ENCODE measurements at regions not wholly inside any gene's neighbourhood (a gene's known extent, or its start where the extent isn't known, plus 50 kb on each side); places are given as distances from the start of the nearest gene placed in this dataset.

DNA sequence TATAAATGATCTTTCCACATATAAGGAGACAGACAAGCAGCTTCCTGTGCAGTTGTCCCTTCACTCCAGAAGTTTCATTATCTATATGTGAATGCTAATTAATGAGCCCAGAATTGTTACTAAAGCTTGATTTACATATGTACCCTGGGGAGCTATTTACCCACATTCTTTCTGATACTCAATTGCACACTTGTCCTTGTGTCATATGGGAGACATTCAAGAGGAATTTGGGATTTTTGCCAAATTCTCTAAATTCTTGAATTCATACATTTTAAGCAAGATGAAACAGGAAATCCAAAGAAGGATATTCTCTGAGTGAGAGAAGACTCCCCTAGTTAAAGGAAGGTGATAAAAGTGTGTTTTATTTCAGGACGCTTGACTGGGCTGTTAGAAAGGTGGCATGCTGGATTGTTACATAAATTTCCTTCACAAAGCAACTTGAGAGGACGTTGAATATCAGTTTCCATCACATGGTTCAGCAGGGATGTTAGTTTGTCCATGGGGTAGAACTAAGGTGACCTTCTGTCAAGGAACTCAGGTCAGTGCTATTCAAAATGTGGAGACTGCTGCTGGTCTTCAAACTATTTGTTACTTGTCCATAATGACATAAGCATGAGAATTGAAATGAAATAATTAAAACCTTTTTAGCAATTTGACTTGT is 368.2 kb downstream of the IRS1 start:
- Histone ChIP-seq H3K27ac (ENCODE audit: low read depth, low read length, poor library complexity, severe bottlenecking) (peak overlapping the region; percentile 65), H3K4me3 (ENCODE audit: low read depth, low read length, poor library complexity, severe bottlenecking) (no peak overlapping the region), H3K4me1 (ENCODE audit: insufficient read depth, low read length, poor library complexity, severe bottlenecking) (peaks cover 37% of the 10 kb centered on the region), H3K27me3 (replicated peaks; ENCODE audit: insufficient read depth, low read depth, low read length, poor library complexity) (no peaks in the 10 kb centered on the region), H3K9me3 (ENCODE audit: low read depth, low read length, poor library complexity, severe bottlenecking) (no peaks in the 10 kb centered on the region), H3K36me3 (ENCODE audit: insufficient read depth, low read length, poor library complexity, severe bottlenecking) (no peaks in the 10 kb centered on the region)
- intact Hi-C loops (cut with micrococcal nuclease; ENCODE audit: unreplicated experiment) = loop anchor here (2.0 to 10.0 kb wide), 3 partner anchors 219 to 366 kb away; partner anchors contain the start of gene IRS1
- CTCF ChIA-PET = no interaction called here
- POLR2A ChIA-PET (ENCODE audit: low non-redundant PET) = no interaction called here
- TF ChIP-seq, protein P1, sequence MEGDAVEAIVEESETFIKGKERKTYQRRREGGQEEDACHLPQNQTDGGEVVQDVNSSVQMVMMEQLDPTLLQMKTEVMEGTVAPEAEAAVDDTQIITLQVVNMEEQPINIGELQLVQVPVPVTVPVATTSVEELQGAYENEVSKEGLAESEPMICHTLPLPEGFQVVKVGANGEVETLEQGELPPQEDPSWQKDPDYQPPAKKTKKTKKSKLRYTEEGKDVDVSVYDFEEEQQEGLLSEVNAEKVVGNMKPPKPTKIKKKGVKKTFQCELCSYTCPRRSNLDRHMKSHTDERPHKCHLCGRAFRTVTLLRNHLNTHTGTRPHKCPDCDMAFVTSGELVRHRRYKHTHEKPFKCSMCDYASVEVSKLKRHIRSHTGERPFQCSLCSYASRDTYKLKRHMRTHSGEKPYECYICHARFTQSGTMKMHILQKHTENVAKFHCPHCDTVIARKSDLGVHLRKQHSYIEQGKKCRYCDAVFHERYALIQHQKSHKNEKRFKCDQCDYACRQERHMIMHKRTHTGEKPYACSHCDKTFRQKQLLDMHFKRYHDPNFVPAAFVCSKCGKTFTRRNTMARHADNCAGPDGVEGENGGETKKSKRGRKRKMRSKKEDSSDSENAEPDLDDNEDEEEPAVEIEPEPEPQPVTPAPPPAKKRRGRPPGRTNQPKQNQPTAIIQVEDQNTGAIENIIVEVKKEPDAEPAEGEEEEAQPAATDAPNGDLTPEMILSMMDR (conservative IDR thresholded peaks at IDR 0.05; ENCODE audit: low read depth, low read length) = no peak
- TF ChIP-seq EZH2 (IDR thresholded peaks at IDR 0.05; ENCODE audit: borderline replicate concordance, low read depth, low read length, poor library complexity, severe bottlenecking) = no peak
- no TSS peak for BruUV-seq (replicated peaks)
- DNase-seq (ENCODE audit: low spot score) = peak; percentile 97

DNA sequence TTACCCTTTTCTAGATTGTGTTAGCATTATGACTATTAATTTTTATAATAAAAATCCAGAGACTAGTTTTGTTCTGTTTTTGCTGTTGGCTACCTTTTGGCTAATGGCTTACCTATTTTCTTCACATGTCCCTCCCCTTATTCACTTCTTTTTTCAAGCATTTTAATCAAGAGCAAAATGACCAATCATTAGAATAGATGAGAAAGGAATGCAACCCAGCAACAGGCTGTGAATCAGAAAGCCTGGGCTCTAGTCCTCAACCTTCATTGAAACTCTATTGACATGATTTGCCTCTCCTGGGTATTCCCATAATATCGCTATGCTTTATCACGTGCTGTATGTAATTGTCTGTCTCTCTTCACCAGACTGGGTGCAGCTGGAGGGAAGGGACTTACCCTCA is 370.1 kb downstream of the IRS1 start:
- intact Hi-C loops (cut with micrococcal nuclease; ENCODE audit: unreplicated experiment) = no loop called here
- Histone ChIP-seq H3K27me3 (replicated peaks; ENCODE audit: insufficient read depth, low read depth, low read length, poor library complexity) (no peaks in the 10 kb centered on the region), H3K9me3 (ENCODE audit: low read depth, low read length, poor library complexity, severe bottlenecking) (no peaks in the 10 kb centered on the region), H3K27ac (ENCODE audit: low read depth, low read length, poor library complexity, severe bottlenecking) (no peak overlapping the region), H3K36me3 (ENCODE audit: insufficient read depth, low read length, poor library complexity, severe bottlenecking) (no peaks in the 10 kb centered on the region), H3K4me3 (ENCODE audit: low read depth, low read length, poor library complexity, severe bottlenecking) (no peak overlapping the region), H3K4me1 (ENCODE audit: insufficient read depth, low read length, poor library complexity, severe bottlenecking) (peaks cover 43% of the 10 kb centered on the region)
- POLR2A ChIA-PET (ENCODE audit: low non-redundant PET) = no interaction called here
- BruUV-seq (replicated peaks) = no TSS peak
- no peak for DNase-seq (ENCODE audit: low spot score)
- CTCF ChIA-PET = no interaction called here
- TF ChIP-seq, protein P1 (conservative IDR thresholded peaks at IDR 0.05; ENCODE audit: low read depth, low read length) = no peak
- TF ChIP-seq EZH2 (IDR thresholded peaks at IDR 0.05; ENCODE audit: borderline replicate concordance, low read depth, low read length, poor library complexity, severe bottlenecking) = no peak

DNA sequence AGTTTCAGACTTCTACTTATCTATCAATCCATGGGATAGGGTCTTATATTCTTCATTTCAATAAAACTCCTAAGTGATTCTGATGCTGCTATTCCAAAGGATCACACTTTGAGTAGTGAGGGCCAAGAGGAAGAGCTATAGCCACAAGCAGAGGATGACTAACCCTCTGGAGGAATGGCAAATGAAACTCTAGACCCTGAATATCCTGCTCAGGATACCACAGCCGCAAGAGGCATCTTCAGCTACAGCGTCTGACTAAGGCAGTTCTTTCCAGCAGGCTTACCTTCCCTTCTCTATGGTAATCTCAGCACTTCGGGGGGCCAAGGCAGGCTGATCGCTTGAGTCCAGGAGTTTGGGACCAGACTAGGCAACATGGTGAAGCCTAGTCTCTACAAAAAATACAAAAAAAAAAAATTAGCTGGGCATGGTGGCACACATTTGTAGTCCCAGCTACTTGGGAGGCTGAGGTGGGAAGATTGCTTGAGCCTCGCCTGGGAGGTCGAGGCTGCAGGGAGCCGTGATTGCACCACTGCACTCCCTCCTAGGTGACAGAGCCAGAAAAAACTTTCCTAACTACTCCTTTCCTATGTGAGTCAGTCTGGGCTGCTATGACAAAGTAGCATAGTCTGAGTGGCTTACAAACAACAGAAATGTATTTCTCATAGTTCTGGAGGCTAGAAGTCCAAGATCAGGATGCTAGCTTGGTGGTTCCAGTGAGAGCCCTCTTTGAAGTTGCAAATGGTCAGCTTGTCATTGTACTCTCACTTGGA is 371.9 kb downstream of the IRS1 start:
- Histone ChIP-seq H3K4me3 (ENCODE audit: low read depth, low read length, poor library complexity, severe bottlenecking) (no peak overlapping the region), H3K4me1 (ENCODE audit: insufficient read depth, low read length, poor library complexity, severe bottlenecking) (peaks cover 53% of the 10 kb centered on the region), H3K27ac (ENCODE audit: low read depth, low read length, poor library complexity, severe bottlenecking) (no peak overlapping the region), H3K9me3 (ENCODE audit: low read depth, low read length, poor library complexity, severe bottlenecking) (no peaks in the 10 kb centered on the region), H3K27me3 (replicated peaks; ENCODE audit: insufficient read depth, low read depth, low read length, poor library complexity) (no peaks in the 10 kb centered on the region), H3K36me3 (ENCODE audit: insufficient read depth, low read length, poor library complexity, severe bottlenecking) (no peaks in the 10 kb centered on the region)
- intact Hi-C loops (cut with micrococcal nuclease; ENCODE audit: unreplicated experiment) = no loop called here
- BruUV-seq (replicated peaks) = no TSS peak
- ChIA-PET POLR2A (ENCODE audit: low non-redundant PET) (no interaction called here), CTCF (no interaction called here)
- TF ChIP-seq, protein P1 (conservative IDR thresholded peaks at IDR 0.05; ENCODE audit: low read depth, low read length) = no peak
- no peak for TF ChIP-seq EZH2 (IDR thresholded peaks at IDR 0.05; ENCODE audit: borderline replicate concordance, low read depth, low read length, poor library complexity, severe bottlenecking)
- DNase-seq (ENCODE audit: low spot score) = peak; percentile 27

Data from A673 (cell line).